Hepatocyte (in vitro differentiated cells): ENCODE measurements at regions not wholly inside any gene's neighbourhood (a gene's known extent, or its start where the extent isn't known, plus 50 kb on each side); places are given as distances from the start of the nearest gene placed in this dataset.
"Not testable (repeated sequence)": the region's sequence is repeated elsewhere in the genome, so short reads cannot be mapped to it uniquely, and the experiment has no call there.

Experiments used
- EZH2 ChIP-seq: fragments of 200-600 bp; sonication (generic); IDR thresholded peaks from 2 replicates; pipeline ENCODE4 v1.6.1; 2016; ENCODE audit warnings: antibody characterized with exemption, mild to moderate bottlenecking, borderline replicate concordance
- EZH2phosphoT487 ChIP-seq: fragments of 200-600 bp; sonication (generic); IDR thresholded peaks from one replicate; pipeline ENCODE4 v1.6.1; 2018; ENCODE audit warnings: antibody characterized with exemption, mild to moderate bottlenecking, low read depth, moderate library complexity; ENCODE audit not compliant: unreplicated experiment, severe bottlenecking
- TF ChIP-seq, protein P1 (sequence below): fragments of 200-600 bp; sonication (generic); IDR thresholded peaks from 2 replicates; pipeline ENCODE4 v1.5.1; 2016; ENCODE audit warnings: antibody characterized with exemption, mild to moderate bottlenecking; ENCODE audit not compliant: poor library complexity

- TF ChIP-seq, protein P1, sequence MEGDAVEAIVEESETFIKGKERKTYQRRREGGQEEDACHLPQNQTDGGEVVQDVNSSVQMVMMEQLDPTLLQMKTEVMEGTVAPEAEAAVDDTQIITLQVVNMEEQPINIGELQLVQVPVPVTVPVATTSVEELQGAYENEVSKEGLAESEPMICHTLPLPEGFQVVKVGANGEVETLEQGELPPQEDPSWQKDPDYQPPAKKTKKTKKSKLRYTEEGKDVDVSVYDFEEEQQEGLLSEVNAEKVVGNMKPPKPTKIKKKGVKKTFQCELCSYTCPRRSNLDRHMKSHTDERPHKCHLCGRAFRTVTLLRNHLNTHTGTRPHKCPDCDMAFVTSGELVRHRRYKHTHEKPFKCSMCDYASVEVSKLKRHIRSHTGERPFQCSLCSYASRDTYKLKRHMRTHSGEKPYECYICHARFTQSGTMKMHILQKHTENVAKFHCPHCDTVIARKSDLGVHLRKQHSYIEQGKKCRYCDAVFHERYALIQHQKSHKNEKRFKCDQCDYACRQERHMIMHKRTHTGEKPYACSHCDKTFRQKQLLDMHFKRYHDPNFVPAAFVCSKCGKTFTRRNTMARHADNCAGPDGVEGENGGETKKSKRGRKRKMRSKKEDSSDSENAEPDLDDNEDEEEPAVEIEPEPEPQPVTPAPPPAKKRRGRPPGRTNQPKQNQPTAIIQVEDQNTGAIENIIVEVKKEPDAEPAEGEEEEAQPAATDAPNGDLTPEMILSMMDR, result not testable (repeated sequence)
- TF ChIP-seq EZH2phosphoT487, EZH2: not testable (repeated sequence)
Observed at GRCh38 chr11:3519841-3520240, 122.0 kb downstream of the ART5 start.
